Neural cell (in vitro differentiated cells): ENCODE measurements at regions not wholly inside any gene's neighbourhood (a gene's known extent, or its start where the extent isn't known, plus 50 kb on each side); places are given as distances from the start of the nearest gene placed in this dataset.

Source experiments
- H2AFZ ChIP-seq: fragments of 200-600, 300-800 bp; sonication (generic), shearing (Covaris generic); 2 replicates; pipeline ENCODE4 v1.6.0; 2014; ENCODE audit warnings: low read depth, mild to moderate bottlenecking, antibody characterized with exemption, low read length, moderate library complexity
- H3F3A ChIP-seq: fragments of 200-600 bp; shearing (Covaris generic); 2 replicates; pipeline ENCODE4 v1.6.1; 2016; ENCODE audit warnings: mild to moderate bottlenecking, moderate library complexity, mixed read lengths, antibody characterized with exemption, low read length; ENCODE audit not compliant: insufficient read depth, poor library complexity, severe bottlenecking
- H3K27ac ChIP-seq: fragments of 200-600, 300-800 bp; sonication (generic), shearing (Covaris generic); 2 replicates; pipeline ENCODE4 v1.5.1; 2014; ENCODE audit warnings: mild to moderate bottlenecking, low read length, moderate library complexity
- H3K27me3 ChIP-seq: fragments of 300-800, 200-600 bp; sonication (generic), shearing (Covaris generic); 2 replicates; pipeline ENCODE4 v1.6.0; 2014; ENCODE audit warnings: mild to moderate bottlenecking, low read depth, low read length, moderate library complexity; ENCODE audit not compliant: insufficient read depth
- H3K36me3 ChIP-seq: fragments of 300-800, 200-600 bp; sonication (generic), shearing (Covaris generic); 2 replicates; pipeline ENCODE4 v1.5.1; 2014; ENCODE audit warnings: mild to moderate bottlenecking, antibody characterized with exemption, low read length, moderate library complexity; ENCODE audit not compliant: insufficient read depth
- H3K4me2 ChIP-seq: fragments of 300-800, 200-600 bp; sonication (generic), shearing (Covaris generic); 2 replicates; pipeline ENCODE4 v1.6.0; 2014; ENCODE audit warnings: mild to moderate bottlenecking, low read length
- H3K4me3 ChIP-seq: fragments of 300-800, 200-600 bp; sonication (generic), shearing (Covaris generic); 2 replicates; pipeline ENCODE4 v1.5.1; 2014; ENCODE audit warnings: mild to moderate bottlenecking, low read length, moderate library complexity
- H3K79me2 ChIP-seq: fragments of 200-600 bp; shearing (Covaris generic); replicated peaks from 2 replicates; pipeline ENCODE4 v1.6.0; 2014; ENCODE audit warnings: mild to moderate bottlenecking, low read length, moderate library complexity; ENCODE audit not compliant: insufficient read depth
- H3K9ac ChIP-seq: fragments of 300-800, 200-600 bp; sonication (generic), shearing (Covaris generic); 2 replicates; pipeline ENCODE4 v1.6.1; 2016; ENCODE audit warnings: mild to moderate bottlenecking, low read length, mixed read lengths
- H3K9me2 ChIP-seq: fragments of 200-600 bp; shearing (Covaris generic); 2 replicates; pipeline ENCODE4 v1.6.1; 2016; ENCODE audit warnings: mild to moderate bottlenecking, low read length, mixed read lengths; ENCODE audit not compliant: insufficient read depth
- H3K9me3 ChIP-seq: fragments of 200-600, 300-800 bp; sonication (generic), shearing (Covaris generic); 2 replicates; pipeline ENCODE4 v1.6.1; 2016; ENCODE audit warnings: mild to moderate bottlenecking, mixed run types, low read length, moderate library complexity, mixed read lengths
- H4K20me1 ChIP-seq: fragments of 200-600 bp; shearing (Covaris generic); 2 replicates; pipeline ENCODE4 v1.6.1; 2016; ENCODE audit warnings: mild to moderate bottlenecking, mixed run types; ENCODE audit not compliant: insufficient read depth
- CTCF ChIP-seq: fragments of 450-650 bp; IDR thresholded peaks from 2 replicates; pipeline ENCODE4 v1.5.1; 2014; ENCODE audit warnings: antibody characterized with exemption, mild to moderate bottlenecking, moderate library complexity; ENCODE audit not compliant: poor library complexity, severe bottlenecking
- EP300 ChIP-seq: fragments of 450-650 bp; conservative IDR thresholded peaks from 2 replicates; pipeline ENCODE4 v1.6.1; 2014; ENCODE audit warnings: antibody characterized with exemption, mild to moderate bottlenecking, moderate library complexity; ENCODE audit not compliant: poor library complexity, severe bottlenecking
- EZH2 ChIP-seq: fragments of 200-600, 300-800 bp; shearing (Covaris generic), sonication (generic); IDR thresholded peaks from 2 replicates; pipeline ENCODE4 v1.6.1; 2014; ENCODE audit warnings: antibody characterized with exemption, low read length, borderline replicate concordance, mild to moderate bottlenecking; ENCODE audit not compliant: insufficient read depth, poor library complexity, severe bottlenecking
- MXI1 ChIP-seq: fragments of 450-650 bp; conservative IDR thresholded peaks from 2 replicates; pipeline ENCODE4 v1.6.1; 2014; ENCODE audit warnings: antibody characterized with exemption, mild to moderate bottlenecking; ENCODE audit not compliant: poor library complexity, severe bottlenecking
- POLR2AphosphoS5 ChIP-seq: IDR thresholded peaks from 2 replicates; pipeline ENCODE4 v1.6.1; 2012
- RAD21 ChIP-seq: fragments of 450-650 bp; conservative IDR thresholded peaks from 2 replicates; pipeline ENCODE4 v1.6.1; 2014; ENCODE audit warnings: antibody characterized with exemption, mild to moderate bottlenecking, moderate library complexity
- REST ChIP-seq: IDR thresholded peaks from 2 replicates; pipeline ENCODE4 v1.6.1; 2012; ENCODE audit warnings: borderline replicate concordance
- SMC3 ChIP-seq: fragments of 450-650 bp; conservative IDR thresholded peaks from 2 replicates; pipeline ENCODE4 v1.6.1; 2014; ENCODE audit warnings: antibody characterized with exemption, mild to moderate bottlenecking, moderate library complexity; ENCODE audit not compliant: poor library complexity
- TAF1 ChIP-seq: IDR thresholded peaks from 2 replicates; pipeline ENCODE4 v1.6.1; 2012; ENCODE audit warnings: low read depth

DNA sequence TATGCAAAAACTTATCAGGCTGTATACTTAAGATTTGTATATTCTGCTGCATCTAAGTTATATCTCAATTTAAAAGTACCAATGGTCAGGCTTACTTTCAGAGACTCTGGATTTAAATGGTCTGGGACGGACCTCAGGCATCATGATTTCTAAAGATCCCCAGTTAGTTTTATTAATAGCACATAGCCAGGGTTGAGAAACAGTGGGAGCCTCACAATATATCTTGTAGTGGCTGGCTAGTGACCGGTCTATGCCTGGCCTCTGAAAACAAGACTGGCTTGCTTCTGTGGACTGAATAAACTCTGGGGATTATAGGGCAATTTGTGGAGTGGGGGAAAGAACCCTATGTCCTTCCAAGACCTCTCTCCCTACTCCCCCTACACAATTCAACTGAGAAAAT, 162.5 kb upstream of the SLC1A4 start:
- Histone ChIP-seq H3K4me2 (no peak overlapping the region), H3K36me3 (no peaks in the 10 kb centered on the region), H3F3A (no peaks in the 10 kb centered on the region), H3K9me3 (no peaks in the 10 kb centered on the region), H3K27ac (no peak overlapping the region), H3K27me3 (no peaks in the 10 kb centered on the region), H3K79me2 (no peaks in the 10 kb centered on the region), H3K9me2 (no peaks in the 10 kb centered on the region), H3K4me3 (no peak overlapping the region), H4K20me1 (no peaks in the 10 kb centered on the region), H2AFZ (no peak overlapping the region), H3K9ac (no peak overlapping the region)
- TF ChIP-seq CTCF: no peak
- TF ChIP-seq EZH2: no peak
- no peak for TF ChIP-seq EP300
- TF ChIP-seq TAF1: no peak
- no peak for TF ChIP-seq REST
- TF ChIP-seq POLR2AphosphoS5: no peak
- TF ChIP-seq MXI1: no peak
- no peak for TF ChIP-seq SMC3
- no peak for TF ChIP-seq RAD21

DNA sequence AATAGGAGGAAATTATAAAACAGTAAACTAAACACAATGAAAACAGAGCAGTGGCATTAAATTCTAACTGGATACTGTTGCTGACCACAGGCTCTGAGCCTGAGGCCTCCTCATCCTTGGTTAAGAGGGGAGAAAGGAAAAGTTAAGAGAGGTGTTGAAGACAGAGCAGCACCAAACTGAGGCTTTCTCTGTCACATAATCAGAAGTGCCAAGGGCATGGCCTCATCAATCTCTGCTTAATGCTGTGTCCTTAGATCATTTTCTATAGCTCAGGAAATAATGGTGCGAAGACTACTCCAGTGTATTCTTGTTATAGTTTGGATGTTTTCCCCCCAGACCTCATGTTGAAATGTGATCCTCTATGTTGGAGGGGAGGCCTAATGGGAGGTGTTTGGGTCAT, 160.9 kb upstream of the SLC1A4 start:
- Histone ChIP-seq H3K4me2 (no peak overlapping the region), H3K9me3 (no peaks in the 10 kb centered on the region), H3K27me3 (no peaks in the 10 kb centered on the region), H3K4me3 (no peak overlapping the region), H4K20me1 (no peaks in the 10 kb centered on the region), H3K9me2 (no peaks in the 10 kb centered on the region), H3F3A (no peaks in the 10 kb centered on the region), H3K36me3 (no peaks in the 10 kb centered on the region), H3K79me2 (no peaks in the 10 kb centered on the region), H3K27ac (no peak overlapping the region), H2AFZ (no peak overlapping the region), H3K9ac (no peak overlapping the region)
- TF ChIP-seq CTCF: no peak
- TF ChIP-seq MXI1: no peak
